Urinary bladder (tissue), 3 donors: ENCODE measurements at regions not wholly inside any gene's neighbourhood (a gene's known extent, or its start where the extent isn't known, plus 50 kb on each side); places are given as distances from the start of the nearest gene placed in this dataset.
"Not testable (repeated sequence)": the region's sequence is repeated elsewhere in the genome, so short reads cannot be mapped to it uniquely, and the experiment has no call there.

Experiments
- DNase-seq: peaks from one replicate; pipeline ENCODE4 v3.0.0-alpha.2; 2015; ENCODE audit errors: extremely low spot score
- H3K27ac ChIP-seq: one replicate; pipeline ENCODE4 v1.5.1; 2013; ENCODE audit warnings: low read depth, mild to moderate bottlenecking, moderate library complexity
- H3K36me3 ChIP-seq: one replicate; pipeline ENCODE4 v1.6.1; 2013; ENCODE audit warnings: mild to moderate bottlenecking, moderate library complexity; ENCODE audit not compliant: insufficient read depth
- H3K4me1 ChIP-seq: one replicate; pipeline ENCODE4 v1.6.1; 2013; ENCODE audit warnings: mild to moderate bottlenecking, moderate library complexity; ENCODE audit not compliant: insufficient read depth
- H3K4me3 ChIP-seq: one replicate; pipeline ENCODE4 v1.5.1; 2013; ENCODE audit warnings: low read depth, low read length
- WGBS: extraction: QIAGEN DNeasy Blood & Tissue Kit; methylation state at CpG from one replicate; pipeline ENCODE4 v1.1.7; 2013; 5-methylcytosine and 5-hydroxymethylcytosine counted together
- donor health status: healthy with polysubstance abuse.
- donor health status: healthy.

GRCh38 chr9:75235632-75236031 lies 147.3 kb downstream of the OSTF1 start:
- Histone ChIP-seq H3K4me1 (peaks cover 1% of the 10 kb centered on the region), H3K4me3 (no peak overlapping the region), H3K36me3 (no peaks in the 10 kb centered on the region), H3K27ac (no peak overlapping the region)
- WGBS, result 97% methylated on average over 2 of the region's 2 CpGs
- no peak for DNase-seq

- Histone ChIP-seq H3K4me1 (no peaks in the 10 kb centered on the region), H3K27ac (no peak overlapping the region), H3K36me3 (no peaks in the 10 kb centered on the region), H3K4me3 (no peak overlapping the region)
- DNase-seq, result peak; percentile 15
- 58% methylated on average over 11 of the region's 11 CpGs for WGBS
Observed at GRCh38 chr9:75238311-75238976, 150.1 kb downstream of the OSTF1 start.

GRCh38 chr9:75239176-75239575 lies 150.9 kb downstream of the OSTF1 start:
- 72% methylated on average over 6 of the region's 6 CpGs for WGBS
- DNase-seq, result no peak
- Histone ChIP-seq H3K27ac (no peak overlapping the region), H3K4me3 (no peak overlapping the region), H3K4me1 (no peaks in the 10 kb centered on the region), H3K36me3 (no peaks in the 10 kb centered on the region)

GRCh38 chr9:75242426-75242825 lies 154.1 kb downstream of the OSTF1 start:
- Histone ChIP-seq H3K4me1 (no peaks in the 10 kb centered on the region), H3K27ac (no peak overlapping the region), H3K4me3 (no peak overlapping the region), H3K36me3 (no peaks in the 10 kb centered on the region)
- no peak for DNase-seq
- WGBS, result 79% methylated on average over 1 of the region's 1 CpG

- Histone ChIP-seq H3K36me3 (no peaks in the 10 kb centered on the region), H3K27ac (no peak overlapping the region), H3K4me3 (no peak overlapping the region), H3K4me1 (no peaks in the 10 kb centered on the region)
- no peak for DNase-seq
- WGBS, result 84% methylated on average over 3 of the region's 3 CpGs
Observed at GRCh38 chr9:75246949-75247348, 158.6 kb downstream of the OSTF1 start.

- DNase-seq, result peak; percentile 7
- no peaks in the 10 kb centered on the region for H3K4me1 ChIP-seq
- no peak overlapping the region for H3K27ac ChIP-seq
- no peak overlapping the region for H3K4me3 ChIP-seq
- no peaks in the 10 kb centered on the region for H3K36me3 ChIP-seq
- WGBS, result 25% methylated on average over 3 of the region's 3 CpGs
Observed at GRCh38 chr9:75265525-75265972, 177.2 kb downstream of the OSTF1 start.

- Histone ChIP-seq H3K27ac (no peak overlapping the region), H3K4me3 (no peak overlapping the region), H3K4me1 (no peaks in the 10 kb centered on the region), H3K36me3 (no peaks in the 10 kb centered on the region)
- DNase-seq, result no peak
- 58% methylated on average over 5 of the region's 5 CpGs for WGBS
Observed at GRCh38 chr9:75269197-75269596, 180.9 kb downstream of the OSTF1 start.

- H3K27ac ChIP-seq, H3K4me3 ChIP-seq, H3K4me1 ChIP-seq, H3K36me3 ChIP-seq, DNase-seq: not testable (repeated sequence)
- 72% methylated on average over 9 of the region's 10 CpGs for WGBS
Observed at GRCh38 chr9:75273055-75273454, 184.7 kb downstream of the OSTF1 start.

GRCh38 chr9:75274781-75275180 lies 186.5 kb downstream of the OSTF1 start:
- DNase-seq, result no peak
- Histone ChIP-seq H3K36me3 (no peaks in the 10 kb centered on the region), H3K27ac (no peak overlapping the region), H3K4me1 (no peaks in the 10 kb centered on the region), H3K4me3 (no peak overlapping the region)

- H3K27ac ChIP-seq, result no peak overlapping the region
- no peaks in the 10 kb centered on the region for H3K4me1 ChIP-seq
- no peak for DNase-seq
- no peak overlapping the region for H3K4me3 ChIP-seq
- WGBS, result 95% methylated on average over 1 of the region's 1 CpG
- H3K36me3 ChIP-seq, result no peaks in the 10 kb centered on the region
Observed at GRCh38 chr9:75282047-75282446, 193.7 kb downstream of the OSTF1 start.

GRCh38 chr9:75289332-75289731 lies 201.0 kb downstream of the OSTF1 start:
- Histone ChIP-seq H3K27ac (no peak overlapping the region), H3K4me3 (no peak overlapping the region), H3K36me3 (no peaks in the 10 kb centered on the region), H3K4me1 (no peaks in the 10 kb centered on the region)
- no peak for DNase-seq

- H3K4me3 ChIP-seq, result no peak overlapping the region
- H3K27ac ChIP-seq, result no peak overlapping the region
- DNase-seq, result no peak
- WGBS, result 87% methylated on average over 2 of the region's 2 CpGs
- H3K4me1 ChIP-seq, result no peaks in the 10 kb centered on the region
- no peaks in the 10 kb centered on the region for H3K36me3 ChIP-seq
Observed at GRCh38 chr9:75299324-75299723, 211.0 kb downstream of the OSTF1 start.

- Histone ChIP-seq H3K36me3 (no peaks in the 10 kb centered on the region), H3K4me3 (no peak overlapping the region), H3K4me1 (no peaks in the 10 kb centered on the region), H3K27ac (no peak overlapping the region)
- 55% methylated on average over 2 of the region's 2 CpGs for WGBS
- DNase-seq, result no peak
Observed at GRCh38 chr9:75333624-75334023, 245.3 kb downstream of the OSTF1 start.

- no peaks in the 10 kb centered on the region for H3K36me3 ChIP-seq
- no peak for DNase-seq
- WGBS, result 64% methylated on average over 1 of the region's 1 CpG
Observed at GRCh38 chr9:75358846-75359245, 270.5 kb downstream of the OSTF1 start.

GRCh38 chr9:75359638-75360037 lies 271.3 kb downstream of the OSTF1 start:
- Histone ChIP-seq H3K4me1 (no peaks in the 10 kb centered on the region), H3K36me3 (no peaks in the 10 kb centered on the region), H3K4me3 (no peak overlapping the region), H3K27ac (no peak overlapping the region)
- WGBS, result 87% methylated on average over 3 of the region's 3 CpGs
- no peak for DNase-seq

More at GRCh38 chr9:75358846-75359245, 270.5 kb downstream of the OSTF1 start:
- Histone ChIP-seq H3K27ac (no peak overlapping the region), H3K4me1 (no peaks in the 10 kb centered on the region), H3K4me3 (no peak overlapping the region)
